Esophagus muscularis mucosa (tissue), 4 donors: ENCODE measurements at regions not wholly inside any gene's neighbourhood (a gene's known extent, or its start where the extent isn't known, plus 50 kb on each side); places are given as distances from the start of the nearest gene placed in this dataset.
"Not testable (repeated sequence)": the region's sequence is repeated elsewhere in the genome, so short reads cannot be mapped to it uniquely, and the experiment has no call there.

Experiments used
- DNase-seq: peaks from one replicate; pipeline ENCODE4 v3.0.0-alpha.2; 2017; ENCODE audit errors: extremely low spot score
- H3K27ac ChIP-seq, 4 donors: fragments of 200-600 bp; sonication (generic); replicated peaks in 1 of 4; 1 replicate in 3 of 4; 2 replicates in 1 of 4; pipeline ENCODE4 v1.5.1; 2016 to 2019; ENCODE audit warnings: mild to moderate bottlenecking in 1 of 4
- H3K27me3 ChIP-seq, 4 donors: fragments of 200-600 bp; sonication (generic); one replicate each; pipeline versions ENCODE4 v1.5.1 to v1.6.0; 2016 to 2019
- H3K36me3 ChIP-seq, 4 donors: fragments of 200-600 bp; sonication (generic); one replicate each; pipeline ENCODE4 v1.5.1; 2016 to 2019
- H3K4me1 ChIP-seq, 4 donors: fragments of 200-600 bp; sonication (generic); one replicate each; pipeline ENCODE4 v1.5.1; 2016 to 2019
- H3K4me3 ChIP-seq, 4 donors: fragments of 200-600 bp; sonication (generic); 1 replicate in 2 of 4; 2 replicates in 2 of 4; pipeline ENCODE4 v1.5.1; 2016 to 2019; ENCODE audit warnings: mild to moderate bottlenecking in 4 of 4, moderate library complexity in 1 of 4
- H3K9me3 ChIP-seq, 4 donors: fragments of 200-600 bp; sonication (generic); 1 replicate in 3 of 4; 2 replicates in 1 of 4; pipeline ENCODE4 v1.5.1; 2016 to 2019
- EP300 ChIP-seq: sonication (generic); formaldehyde crosslinking; IDR thresholded peaks from one replicate; pipeline ENCODE4 v1.6.1; 2017; ENCODE audit warnings: antibody characterized with exemption
- POLR2A ChIP-seq: fragments of 450-650 bp; IDR thresholded peaks from one replicate; pipeline ENCODE4 v1.6.1; 2017; ENCODE audit warnings: antibody characterized with exemption, moderate library complexity, mild to moderate bottlenecking, low read depth
- POLR2AphosphoS5 ChIP-seq, 2 donors: sonication (generic); formaldehyde crosslinking; IDR thresholded peaks; one replicate each; pipeline ENCODE4 v1.6.1; 2017; ENCODE audit warnings: antibody characterized with exemption in 2 of 2
- WGBS: methylation state at CpG from one replicate; pipeline ENCODE4 v1.1.5; 2018; 5-methylcytosine and 5-hydroxymethylcytosine counted together
- intact Hi-C: fragments of 100-400 bp; cut with DNase I; formaldehyde crosslinking; loops from one replicate; pipeline ENCODE4 v1.15.1; 2023
- TF ChIP-seq, protein P1 (sequence below), 3 experiments: fragments of 200-600 bp in 2 of 3; fragments of 450-650 bp in 1 of 3; sonication (generic) in 2 of 3; IDR thresholded peaks; one replicate each; pipeline ENCODE4 v1.5.1; 2017 to 2019; ENCODE audit warnings: antibody characterized with exemption in 3 of 3, mild to moderate bottlenecking in 2 of 3, moderate library complexity in 1 of 3

- H3K27me3 ChIP-seq, result no peaks in the 10 kb centered on the region
- no peak for TF ChIP-seq POLR2AphosphoS5 (IDR thresholded peaks at IDR 0.05)
- TF ChIP-seq POLR2A, result no peak
- TF ChIP-seq, protein P1, sequence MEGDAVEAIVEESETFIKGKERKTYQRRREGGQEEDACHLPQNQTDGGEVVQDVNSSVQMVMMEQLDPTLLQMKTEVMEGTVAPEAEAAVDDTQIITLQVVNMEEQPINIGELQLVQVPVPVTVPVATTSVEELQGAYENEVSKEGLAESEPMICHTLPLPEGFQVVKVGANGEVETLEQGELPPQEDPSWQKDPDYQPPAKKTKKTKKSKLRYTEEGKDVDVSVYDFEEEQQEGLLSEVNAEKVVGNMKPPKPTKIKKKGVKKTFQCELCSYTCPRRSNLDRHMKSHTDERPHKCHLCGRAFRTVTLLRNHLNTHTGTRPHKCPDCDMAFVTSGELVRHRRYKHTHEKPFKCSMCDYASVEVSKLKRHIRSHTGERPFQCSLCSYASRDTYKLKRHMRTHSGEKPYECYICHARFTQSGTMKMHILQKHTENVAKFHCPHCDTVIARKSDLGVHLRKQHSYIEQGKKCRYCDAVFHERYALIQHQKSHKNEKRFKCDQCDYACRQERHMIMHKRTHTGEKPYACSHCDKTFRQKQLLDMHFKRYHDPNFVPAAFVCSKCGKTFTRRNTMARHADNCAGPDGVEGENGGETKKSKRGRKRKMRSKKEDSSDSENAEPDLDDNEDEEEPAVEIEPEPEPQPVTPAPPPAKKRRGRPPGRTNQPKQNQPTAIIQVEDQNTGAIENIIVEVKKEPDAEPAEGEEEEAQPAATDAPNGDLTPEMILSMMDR (IDR thresholded peaks at IDR 0.05), result no peak
- TF ChIP-seq EP300, result no peak
- 83% methylated on average over 2 of the region's 2 CpGs for WGBS
- H3K27ac ChIP-seq, result no peak overlapping the region
- DNase-seq, result no peak
- H3K9me3 ChIP-seq, result peaks cover 0 to 10% (median 3%) of the 10 kb centered on the region in 4 donors
- intact Hi-C loops, result no loop called here
- H3K36me3 ChIP-seq, result no peaks in the 10 kb centered on the region
- H3K4me1 ChIP-seq, result no peaks in the 10 kb centered on the region
- H3K4me3 ChIP-seq, result no peak overlapping the region
Measured at GRCh38 chr10:9450801-9451200, 1396.3 kb downstream of the GATA3 start.

DNA sequence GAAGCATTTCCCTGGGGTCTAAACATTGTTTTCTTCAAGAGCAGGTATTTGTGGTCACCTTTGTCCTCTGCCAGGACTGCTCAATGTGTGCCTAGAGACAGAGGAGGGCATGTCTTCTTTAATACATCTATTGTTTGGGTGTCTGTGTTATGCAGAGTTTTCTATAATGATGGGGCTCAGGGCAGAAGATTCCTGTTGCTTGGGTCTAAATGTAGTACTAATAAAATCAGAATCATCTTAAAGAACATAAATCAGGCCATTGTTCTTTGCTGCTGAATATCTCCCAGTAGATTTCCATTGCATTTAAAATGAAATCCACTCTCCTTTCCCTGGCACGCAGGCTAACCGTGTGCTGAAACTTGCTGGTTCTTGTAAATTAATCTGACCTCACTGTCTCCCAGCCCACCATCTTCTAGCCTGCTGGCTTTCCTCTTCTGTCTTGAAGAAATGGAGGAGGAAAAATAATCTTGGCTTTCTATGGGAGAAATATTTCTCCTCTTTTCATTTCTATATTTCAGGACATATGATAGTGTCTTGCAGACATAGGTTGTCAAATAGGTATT lies 1396.8 kb downstream of the GATA3 start:
- 87% methylated on average over 2 of the region's 2 CpGs for WGBS
- Histone ChIP-seq H3K9me3 (peaks cover 0 to 10% (median 3%) of the 10 kb centered on the region in 4 donors), H3K4me1 (no peaks in the 10 kb centered on the region), H3K27me3 (no peaks in the 10 kb centered on the region), H3K36me3 (no peaks in the 10 kb centered on the region), H3K27ac (no peak overlapping the region), H3K4me3 (no peak overlapping the region)
- intact Hi-C loops, result no loop called here
- DNase-seq, result no peak
- no peak for TF ChIP-seq EP300
- TF ChIP-seq, protein P1 (IDR thresholded peaks at IDR 0.05), result no peak
- TF ChIP-seq POLR2AphosphoS5 (IDR thresholded peaks at IDR 0.05), result no peak
- no peak for TF ChIP-seq POLR2A

- Histone ChIP-seq H3K27me3 (no peaks in the 10 kb centered on the region), H3K36me3 (no peaks in the 10 kb centered on the region), H3K27ac (no peak overlapping the region), H3K4me3 (no peak overlapping the region), H3K4me1 (no peaks in the 10 kb centered on the region), H3K9me3 (peaks cover 0 to 10% (median 3%) of the 10 kb centered on the region in 4 donors)
- intact Hi-C loops, result no loop called here
- 76% methylated on average over 1 of the region's 1 CpG for WGBS
- DNase-seq, result no peak
- TF ChIP-seq POLR2A, result no peak
- TF ChIP-seq POLR2AphosphoS5 (IDR thresholded peaks at IDR 0.05), result no peak
- TF ChIP-seq, protein P1 (IDR thresholded peaks at IDR 0.05), result no peak
- no peak for TF ChIP-seq EP300
Measured at GRCh38 chr10:9452056-9452455, 1397.6 kb downstream of the GATA3 start.

DNA sequence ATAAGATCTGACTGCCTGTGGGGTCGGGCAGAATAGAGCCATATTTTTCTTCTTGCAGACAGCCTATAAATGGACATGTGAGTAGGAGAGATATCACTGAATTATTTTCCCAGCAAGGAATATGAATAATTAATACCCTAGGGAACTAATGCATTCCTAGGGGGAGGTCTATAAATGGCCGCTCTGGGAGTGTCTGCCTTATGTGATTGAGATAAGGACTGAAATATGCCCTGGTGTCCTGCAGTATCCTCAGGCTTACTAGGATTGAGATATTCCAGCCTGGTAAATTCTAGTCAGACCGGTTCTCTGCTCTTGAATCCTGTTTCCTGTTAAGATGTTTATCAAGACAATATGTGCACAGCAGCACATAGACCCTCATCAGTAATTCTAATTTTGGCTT lies 1399.4 kb downstream of the GATA3 start:
- H3K9me3 ChIP-seq, result peaks cover 0 to 10% (median 3%) of the 10 kb centered on the region in 4 donors
- DNase-seq, H3K4me1 ChIP-seq, H3K4me3 ChIP-seq, H3K27ac ChIP-seq, H3K27me3 ChIP-seq, H3K36me3 ChIP-seq, intact Hi-C loops: not testable (repeated sequence)
- WGBS, result 84% methylated on average over 3 of the region's 3 CpGs

GRCh38 chr10:9469663-9470205 lies 1415.2 kb downstream of the GATA3 start:
- H3K36me3 ChIP-seq, result no peaks in the 10 kb centered on the region
- intact Hi-C loops, result no loop called here
- TF ChIP-seq POLR2A (no peak), POLR2AphosphoS5 (IDR thresholded peaks at IDR 0.05) (no peak), EP300 (no peak)
- TF ChIP-seq, protein P1 (IDR thresholded peaks at IDR 0.05), result no peak
- DNase-seq, result no peak
- H3K4me1 ChIP-seq, result no peaks in the 10 kb centered on the region
- no peaks in the 10 kb centered on the region for H3K27me3 ChIP-seq
- WGBS, result 89% methylated on average over 2 of the region's 2 CpGs
- H3K4me3 ChIP-seq, result no peak overlapping the region
- no peak overlapping the region for H3K27ac ChIP-seq
- H3K9me3 ChIP-seq, result no peaks in the 10 kb centered on the region
